Neural crest cell (in vitro differentiated cells): ENCODE measurements at regions not wholly inside any gene's neighbourhood (a gene's known extent, or its start where the extent isn't known, plus 50 kb on each side); places are given as distances from the start of the nearest gene placed in this dataset.

Experiments
- DNase-seq: peaks from one replicate; pipeline ENCODE4 v3.0.0; 2021; ENCODE audit warnings: low read depth, mixed read lengths, low spot score
- H3K27ac Mint-ChIP-seq: one replicate; pipeline ENCODE4 v1.8.0; 2021; ENCODE audit warnings: mild to moderate bottlenecking, mixed read lengths; ENCODE audit not compliant: unreplicated experiment
- H3K27me3 Mint-ChIP-seq: 2 replicates; pipeline ENCODE4 v1.8.0; 2021; ENCODE audit warnings: low read depth, mild to moderate bottlenecking, mixed read lengths
- H3K36me3 Mint-ChIP-seq: 2 replicates; pipeline ENCODE4 v1.8.0; 2021; ENCODE audit warnings: low read depth, mild to moderate bottlenecking, mixed read lengths
- H3K4me1 Mint-ChIP-seq: 2 replicates; pipeline ENCODE4 v1.8.0; 2021; ENCODE audit warnings: mixed read lengths
- H3K4me3 Mint-ChIP-seq: one replicate; pipeline ENCODE4 v1.8.0; 2021; ENCODE audit warnings: mild to moderate bottlenecking, mixed read lengths
- H3K9me3 Mint-ChIP-seq: 2 replicates; pipeline ENCODE4 v1.8.0; 2021; ENCODE audit warnings: mixed read lengths
- CTCF ChIP-seq: fragments of 200-600 bp; sonication (generic); conservative IDR thresholded peaks from 2 replicates; pipeline ENCODE4 v1.5.0; 2021; ENCODE audit warnings: antibody characterized with exemption, mild to moderate bottlenecking

DNA sequence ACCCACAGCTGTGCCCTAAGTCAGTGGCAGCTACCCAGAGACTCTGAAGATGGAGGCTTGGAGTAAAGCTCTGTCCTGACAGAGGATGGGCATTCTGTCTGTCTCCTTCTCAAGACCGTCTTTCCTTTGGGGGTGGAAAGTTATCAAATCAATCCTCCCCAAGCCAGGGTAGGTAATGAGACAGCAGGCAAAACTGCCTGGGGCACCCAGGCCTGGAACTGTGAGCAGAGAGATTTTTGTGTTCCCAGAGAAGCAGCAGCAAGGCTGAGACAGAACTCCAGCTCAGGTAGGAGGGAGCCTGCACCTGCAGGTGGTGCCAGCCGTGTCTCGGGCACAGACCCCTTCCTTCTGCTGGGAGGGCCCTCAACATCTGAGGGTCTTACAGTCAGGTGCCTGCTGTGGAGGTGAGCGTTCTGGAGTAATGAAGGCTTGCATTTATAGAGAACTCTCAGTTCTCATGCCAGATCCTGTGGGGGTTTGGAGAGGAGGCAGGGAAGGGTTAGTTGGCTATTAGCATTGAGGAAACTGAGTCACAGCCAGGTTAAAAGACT, 95.6 kb downstream of the RIPK4 start:
- no peak for TF ChIP-seq CTCF
- H3K36me3 Mint-ChIP-seq, result no peaks in the 10 kb centered on the region
- no peak for DNase-seq
- no peaks in the 10 kb centered on the region for H3K9me3 Mint-ChIP-seq
- H3K27me3 Mint-ChIP-seq, result no peaks in the 10 kb centered on the region
- no peaks in the 10 kb centered on the region for H3K4me1 Mint-ChIP-seq
- no peak overlapping the region for H3K27ac Mint-ChIP-seq
- no peak overlapping the region for H3K4me3 Mint-ChIP-seq

DNA sequence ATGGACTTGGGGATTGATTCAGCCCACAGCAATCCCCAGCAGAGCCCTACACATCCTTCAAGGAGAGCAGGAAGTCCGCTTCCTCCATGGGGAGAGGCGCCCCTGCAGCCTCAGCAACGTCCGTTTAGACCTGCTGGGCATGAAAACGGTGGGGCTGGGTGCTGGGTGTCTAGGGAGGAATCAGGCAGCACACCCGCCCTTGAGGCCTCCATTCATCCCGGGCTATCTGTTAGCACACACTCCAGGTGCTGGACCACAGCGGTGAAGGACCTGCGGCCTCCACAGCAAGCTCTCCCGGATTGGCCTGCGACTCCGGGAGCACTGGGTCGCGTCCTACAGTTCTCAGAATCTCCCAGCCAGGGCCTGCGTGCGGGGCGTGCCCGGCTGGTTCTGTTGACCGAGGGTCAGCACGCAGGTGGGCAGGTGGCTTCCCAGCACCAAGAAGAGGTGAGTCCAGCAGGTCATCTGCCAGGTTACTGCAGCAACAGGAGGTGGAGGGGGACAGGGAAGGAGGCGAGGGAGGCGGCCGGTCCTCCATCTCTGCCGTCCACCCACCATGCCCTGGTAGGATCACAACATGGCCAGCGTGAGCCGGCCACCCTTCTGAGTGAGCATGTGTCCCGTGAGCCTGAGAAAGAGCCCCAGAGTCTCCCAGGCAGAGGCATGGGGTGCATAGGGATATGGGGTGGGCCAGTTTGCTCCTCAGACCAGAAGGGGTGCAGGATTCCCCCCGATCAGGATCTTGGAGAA, 96.6 kb downstream of the RIPK4 start:
- Mint-ChIP-seq H3K27me3 (no peaks in the 10 kb centered on the region), H3K9me3 (no peaks in the 10 kb centered on the region), H3K36me3 (no peaks in the 10 kb centered on the region), H3K27ac (no peak overlapping the region), H3K4me1 (no peaks in the 10 kb centered on the region), H3K4me3 (no peak overlapping the region)
- no peak for DNase-seq
- no peak for TF ChIP-seq CTCF

GRCh38 chr21:41669533-41669830, 97.4 kb downstream of the RIPK4 start:
- H3K27me3 Mint-ChIP-seq, result no peaks in the 10 kb centered on the region
- no peaks in the 10 kb centered on the region for H3K9me3 Mint-ChIP-seq
- H3K4me1 Mint-ChIP-seq, result peaks cover 7% of the 10 kb centered on the region
- H3K27ac Mint-ChIP-seq, result no peak overlapping the region
- H3K36me3 Mint-ChIP-seq, result no peaks in the 10 kb centered on the region
- TF ChIP-seq CTCF, result no peak
- no peak overlapping the region for H3K4me3 Mint-ChIP-seq
- DNase-seq, result no peak

- no peaks in the 10 kb centered on the region for H3K36me3 Mint-ChIP-seq
- H3K27me3 Mint-ChIP-seq, result no peaks in the 10 kb centered on the region
- peaks cover 12% of the 10 kb centered on the region for H3K4me1 Mint-ChIP-seq
- TF ChIP-seq CTCF, result no peak
- no peaks in the 10 kb centered on the region for H3K9me3 Mint-ChIP-seq
- H3K27ac Mint-ChIP-seq, result no peak overlapping the region
- no peak overlapping the region for H3K4me3 Mint-ChIP-seq
- DNase-seq, result no peak
Observed at GRCh38 chr21:41668686-41669532, 97.9 kb downstream of the RIPK4 start.

- H3K36me3 Mint-ChIP-seq, result no peaks in the 10 kb centered on the region
- no peak for TF ChIP-seq CTCF
- no peak for DNase-seq
Observed at GRCh38 chr21:41668051-41668541, 98.8 kb downstream of the RIPK4 start.

More at GRCh38 chr21:41668051-41668541, 98.8 kb downstream of the RIPK4 start:
- Mint-ChIP-seq H3K27me3 (no peaks in the 10 kb centered on the region), H3K9me3 (no peaks in the 10 kb centered on the region), H3K27ac (no peak overlapping the region), H3K4me3 (no peak overlapping the region), H3K4me1 (peaks cover 16% of the 10 kb centered on the region)
